Left lung (tissue), 4 donors: ENCODE measurements at regions not wholly inside any gene's neighbourhood (a gene's known extent, or its start where the extent isn't known, plus 50 kb on each side); places are given as distances from the start of the nearest gene placed in this dataset.

Experiments
- ATAC-seq: fragments of 200-7000 bp; cut with Tn5 transposase; one replicate; pipeline ENCODE4 v1.9.1; 2020; ENCODE audit warnings: moderate library complexity
- DNase-seq, 4 donors: peaks; one replicate each; pipeline ENCODE4 v3.0.0-alpha.2; 2013 to 2020
- H3K27ac ChIP-seq, 2 donors: fragments of 200-600 bp; sonication (generic) in 1 of 2; one replicate each; pipeline versions ENCODE4 v1.5.0 to v1.8.0; 2020 to 2021
- H3K27me3 ChIP-seq, 2 donors: fragments of 200-600 bp; sonication (generic) in 1 of 2; one replicate each; pipeline versions ENCODE4 v1.5.0 to v1.8.0; 2020 to 2021
- H3K36me3 ChIP-seq, 2 donors: fragments of 200-600 bp; sonication (generic) in 1 of 2; one replicate each; pipeline versions ENCODE4 v1.5.0 to v1.8.0; 2020 to 2021
- H3K4me1 ChIP-seq, 2 donors: fragments of 200-600 bp; one replicate each; pipeline ENCODE4 v1.8.0; 2021
- H3K4me3 ChIP-seq, 2 donors: fragments of 200-600 bp; sonication (generic) in 1 of 2; one replicate each; pipeline versions ENCODE4 v1.5.0 to v1.8.0; 2020 to 2021; ENCODE audit warnings: mild to moderate bottlenecking in 1 of 2
- H3K9me3 ChIP-seq, 2 donors: fragments of 200-600 bp; sonication (generic) in 1 of 2; one replicate each; pipeline versions ENCODE4 v1.5.0 to v1.8.0; 2020 to 2021
- CTCF ChIP-seq, 2 donors: fragments of 200-600 bp; sonication (generic) in 1 of 2; IDR thresholded peaks; one replicate each; pipeline versions ENCODE4 v1.5.0 to v1.8.0; 2021; ENCODE audit warnings: antibody characterized with exemption in 2 of 2
- intact Hi-C, 2 donors: fragments of 100-400 bp; cut with DNase I; formaldehyde crosslinking; loops; one replicate each; pipeline versions ENCODE4 v1.11.2 to v1.14.2; 2022
- donor health status: DM: no; HTN: yes; CAD: no.
- donor health status: DM: no; HTN: no; CAD: no.

GRCh38 chr4:20086067-20086798 is 165.5 kb upstream of the SLIT2 start:
- DNase-seq (no peak), ATAC-seq (no peak)
- no peak for TF ChIP-seq CTCF (IDR thresholded peaks at IDR 0.05)
- Histone ChIP-seq H3K9me3 (no peaks in the 10 kb centered on the region), H3K36me3 (no peaks in the 10 kb centered on the region), H3K27me3 (no peaks in the 10 kb centered on the region), H3K4me1 (no peaks in the 10 kb centered on the region), H3K27ac (no peak overlapping the region), H3K4me3 (no peak overlapping the region)
- intact Hi-C loops = no loop called here

- no peak for DNase-seq
- intact Hi-C loops = no loop called here
- no peaks in the 10 kb centered on the region for H3K36me3 ChIP-seq
- H3K9me3 ChIP-seq = no peaks in the 10 kb centered on the region
- ATAC-seq = no peak
- TF ChIP-seq CTCF (IDR thresholded peaks at IDR 0.05) = no peak
- H3K27me3 ChIP-seq = no peaks in the 10 kb centered on the region
- no peaks in the 10 kb centered on the region for H3K4me1 ChIP-seq
- H3K27ac ChIP-seq = no peak overlapping the region
- no peak overlapping the region for H3K4me3 ChIP-seq
Observed at GRCh38 chr4:20085653-20086052, 166.1 kb upstream of the SLIT2 start.

GRCh38 chr4:20085156-20085555 is 166.5 kb upstream of the SLIT2 start:
- H3K36me3 ChIP-seq = no peaks in the 10 kb centered on the region
- no peak for DNase-seq
- no peak overlapping the region for H3K4me3 ChIP-seq
- ATAC-seq = no peak
- intact Hi-C loops = no loop called here
- no peaks in the 10 kb centered on the region for H3K27me3 ChIP-seq
- no peak for TF ChIP-seq CTCF (IDR thresholded peaks at IDR 0.05)
- H3K4me1 ChIP-seq = no peaks in the 10 kb centered on the region
- H3K27ac ChIP-seq = no peak overlapping the region
- no peaks in the 10 kb centered on the region for H3K9me3 ChIP-seq

GRCh38 chr4:20084488-20084887 is 167.2 kb upstream of the SLIT2 start:
- no peak overlapping the region for H3K27ac ChIP-seq
- no peak for TF ChIP-seq CTCF (IDR thresholded peaks at IDR 0.05)
- intact Hi-C loops = no loop called here
- DNase-seq (no peak), ATAC-seq (no peak)
- H3K36me3 ChIP-seq = no peaks in the 10 kb centered on the region
- no peak overlapping the region for H3K4me3 ChIP-seq
- H3K4me1 ChIP-seq = no peaks in the 10 kb centered on the region
- H3K9me3 ChIP-seq = no peaks in the 10 kb centered on the region
- no peaks in the 10 kb centered on the region for H3K27me3 ChIP-seq

- TF ChIP-seq CTCF (IDR thresholded peaks at IDR 0.05) = no peak
- intact Hi-C loops = no loop called here
- no peak for DNase-seq
Observed at GRCh38 chr4:20078644-20079043, 173.1 kb upstream of the SLIT2 start.

More at GRCh38 chr4:20078644-20079043, 173.1 kb upstream of the SLIT2 start:
- Histone ChIP-seq H3K27ac (no peak overlapping the region), H3K27me3 (no peaks in the 10 kb centered on the region), H3K36me3 (no peaks in the 10 kb centered on the region), H3K4me3 (no peak overlapping the region), H3K9me3 (no peaks in the 10 kb centered on the region), H3K4me1 (no peaks in the 10 kb centered on the region)
- no peak for ATAC-seq
